Thyroid gland (tissue), 4 donors: ENCODE measurements at regions not wholly inside any gene's neighbourhood (a gene's known extent, or its start where the extent isn't known, plus 50 kb on each side); places are given as distances from the start of the nearest gene placed in this dataset.

ENCODE experiments used
- POLR2A ChIP-seq, 2 donors: fragments of 450-650 bp; IDR thresholded peaks; one replicate each; pipeline ENCODE4 v1.6.1; 2017; ENCODE audit warnings: antibody characterized with exemption in 2 of 2, mild to moderate bottlenecking in 2 of 2, moderate library complexity in 1 of 2
- TF ChIP-seq, protein P1 (sequence below), 6 experiments: fragments of 200-600 bp in 3 of 6; fragments of 450-650 bp in 3 of 6; sonication (generic) in 3 of 6; IDR thresholded peaks; one replicate each; pipeline ENCODE4 v1.5.1; 2016 to 2019; ENCODE audit warnings: antibody characterized with exemption in 6 of 6, mild to moderate bottlenecking in 2 of 6, inconsistent platforms in 1 of 6, moderate library complexity in 1 of 6

DNA sequence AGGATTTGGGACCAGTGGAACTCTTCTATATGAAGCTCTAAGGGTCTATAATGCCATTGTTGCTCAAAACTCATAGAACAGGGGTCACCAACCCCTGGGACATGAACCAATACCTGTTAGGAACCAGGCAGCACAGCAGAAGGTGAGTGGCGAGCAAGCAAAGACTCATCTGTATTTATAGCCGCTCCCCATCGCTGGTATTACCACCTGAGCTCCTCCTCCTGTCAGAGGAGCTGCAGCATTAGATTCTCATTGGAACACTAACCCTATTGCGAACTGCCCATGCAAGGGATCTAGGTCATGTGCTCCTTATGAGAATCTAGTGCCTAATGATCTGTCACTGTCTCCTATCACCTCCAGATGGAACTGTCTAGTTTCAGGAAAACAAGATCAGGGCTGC, 237.5 kb downstream of the C6orf118 start:
- TF ChIP-seq, protein P1, sequence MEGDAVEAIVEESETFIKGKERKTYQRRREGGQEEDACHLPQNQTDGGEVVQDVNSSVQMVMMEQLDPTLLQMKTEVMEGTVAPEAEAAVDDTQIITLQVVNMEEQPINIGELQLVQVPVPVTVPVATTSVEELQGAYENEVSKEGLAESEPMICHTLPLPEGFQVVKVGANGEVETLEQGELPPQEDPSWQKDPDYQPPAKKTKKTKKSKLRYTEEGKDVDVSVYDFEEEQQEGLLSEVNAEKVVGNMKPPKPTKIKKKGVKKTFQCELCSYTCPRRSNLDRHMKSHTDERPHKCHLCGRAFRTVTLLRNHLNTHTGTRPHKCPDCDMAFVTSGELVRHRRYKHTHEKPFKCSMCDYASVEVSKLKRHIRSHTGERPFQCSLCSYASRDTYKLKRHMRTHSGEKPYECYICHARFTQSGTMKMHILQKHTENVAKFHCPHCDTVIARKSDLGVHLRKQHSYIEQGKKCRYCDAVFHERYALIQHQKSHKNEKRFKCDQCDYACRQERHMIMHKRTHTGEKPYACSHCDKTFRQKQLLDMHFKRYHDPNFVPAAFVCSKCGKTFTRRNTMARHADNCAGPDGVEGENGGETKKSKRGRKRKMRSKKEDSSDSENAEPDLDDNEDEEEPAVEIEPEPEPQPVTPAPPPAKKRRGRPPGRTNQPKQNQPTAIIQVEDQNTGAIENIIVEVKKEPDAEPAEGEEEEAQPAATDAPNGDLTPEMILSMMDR (IDR thresholded peaks at IDR 0.05) = no peak
- TF ChIP-seq POLR2A (IDR thresholded peaks at IDR 0.05) = no peak
